22Rv1 (cell line): ENCODE measurements at regions not wholly inside any gene's neighbourhood (a gene's known extent, or its start where the extent isn't known, plus 50 kb on each side); places are given as distances from the start of the nearest gene placed in this dataset.

Experiments used
- H3K27ac ChIP-seq: fragments of 450-650 bp; 2 replicates; pipeline ENCODE4 v1.5.1; 2017
- ZFX ChIP-seq: fragments of 450-650 bp; IDR thresholded peaks from 2 replicates; pipeline ENCODE4 v1.6.1; 2017; ENCODE audit warnings: antibody characterized with exemption, borderline replicate concordance
- TF ChIP-seq, protein P1 (sequence below): fragments of 450-650 bp; IDR thresholded peaks from 2 replicates; pipeline ENCODE4 v1.5.1; 2017; ENCODE audit warnings: mild to moderate bottlenecking

DNA sequence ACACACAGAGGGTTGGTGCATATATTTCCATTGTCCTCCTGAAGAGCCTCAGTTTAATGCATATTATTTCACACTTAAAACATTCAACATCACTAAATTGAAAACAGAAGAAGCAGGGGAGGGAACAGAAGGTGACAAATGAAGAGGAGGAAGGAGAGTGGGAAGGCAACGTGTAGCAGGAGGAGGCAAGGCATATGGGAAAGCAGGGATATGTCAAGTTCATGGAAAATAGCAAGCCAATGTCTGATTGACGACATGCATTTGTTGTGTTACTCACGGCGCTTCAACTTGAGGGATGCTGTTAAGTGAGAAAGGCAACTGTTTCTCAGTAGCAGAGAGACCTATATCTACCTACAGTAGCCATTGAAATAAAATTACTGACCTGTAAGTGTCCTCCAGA, 154.5 kb downstream of the NSUN3 start:
- no peak overlapping the region for H3K27ac ChIP-seq
- no peak for TF ChIP-seq ZFX
- TF ChIP-seq, protein P1, sequence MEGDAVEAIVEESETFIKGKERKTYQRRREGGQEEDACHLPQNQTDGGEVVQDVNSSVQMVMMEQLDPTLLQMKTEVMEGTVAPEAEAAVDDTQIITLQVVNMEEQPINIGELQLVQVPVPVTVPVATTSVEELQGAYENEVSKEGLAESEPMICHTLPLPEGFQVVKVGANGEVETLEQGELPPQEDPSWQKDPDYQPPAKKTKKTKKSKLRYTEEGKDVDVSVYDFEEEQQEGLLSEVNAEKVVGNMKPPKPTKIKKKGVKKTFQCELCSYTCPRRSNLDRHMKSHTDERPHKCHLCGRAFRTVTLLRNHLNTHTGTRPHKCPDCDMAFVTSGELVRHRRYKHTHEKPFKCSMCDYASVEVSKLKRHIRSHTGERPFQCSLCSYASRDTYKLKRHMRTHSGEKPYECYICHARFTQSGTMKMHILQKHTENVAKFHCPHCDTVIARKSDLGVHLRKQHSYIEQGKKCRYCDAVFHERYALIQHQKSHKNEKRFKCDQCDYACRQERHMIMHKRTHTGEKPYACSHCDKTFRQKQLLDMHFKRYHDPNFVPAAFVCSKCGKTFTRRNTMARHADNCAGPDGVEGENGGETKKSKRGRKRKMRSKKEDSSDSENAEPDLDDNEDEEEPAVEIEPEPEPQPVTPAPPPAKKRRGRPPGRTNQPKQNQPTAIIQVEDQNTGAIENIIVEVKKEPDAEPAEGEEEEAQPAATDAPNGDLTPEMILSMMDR: no peak

- TF ChIP-seq ZFX: no peak
- TF ChIP-seq, protein P1: no peak
- H3K27ac ChIP-seq: no peak overlapping the region
Measured at GRCh38 chr3:94220426-94220825, 157.6 kb downstream of the NSUN3 start.

GRCh38 chr3:94221829-94222228, 159.0 kb downstream of the NSUN3 start:
- H3K27ac ChIP-seq: no peak overlapping the region
- no peak for TF ChIP-seq ZFX
- TF ChIP-seq, protein P1: no peak

DNA sequence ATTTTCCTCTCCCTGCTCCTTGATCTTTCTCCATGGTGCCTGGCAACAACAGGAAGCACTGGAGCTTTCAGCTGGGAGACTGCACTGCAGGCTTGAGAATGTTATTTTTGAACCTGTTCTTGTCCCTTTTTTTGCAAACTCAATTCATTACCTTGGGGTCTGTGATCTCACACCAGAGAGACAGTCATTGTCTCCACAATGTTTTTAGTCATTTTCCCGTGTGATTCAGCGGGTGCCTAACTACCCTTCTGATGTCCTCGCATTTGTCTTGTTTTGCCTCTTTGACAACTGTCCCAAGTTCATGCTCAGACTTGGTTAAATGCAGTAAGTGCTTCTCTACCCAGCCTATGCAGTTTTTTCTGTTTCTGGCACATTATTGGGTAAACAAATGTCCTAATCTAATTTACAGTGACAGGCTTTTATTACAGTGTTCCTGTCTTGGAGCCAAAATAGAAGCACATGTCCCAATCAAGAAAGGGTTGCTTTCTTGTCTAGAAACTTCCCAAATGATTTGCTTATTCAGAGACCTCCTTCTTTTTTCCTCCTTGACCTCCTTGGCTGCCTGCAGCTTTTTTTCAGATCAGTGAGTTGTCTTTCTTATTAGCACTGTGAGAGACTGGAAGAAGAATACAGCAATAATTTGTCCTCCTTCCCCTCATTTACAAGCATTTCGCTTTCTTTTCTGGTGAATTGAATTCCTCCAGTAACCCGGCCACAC, 162.4 kb downstream of the NSUN3 start:
- no peak overlapping the region for H3K27ac ChIP-seq
- no peak for TF ChIP-seq ZFX
- TF ChIP-seq, protein P1: no peak

DNA sequence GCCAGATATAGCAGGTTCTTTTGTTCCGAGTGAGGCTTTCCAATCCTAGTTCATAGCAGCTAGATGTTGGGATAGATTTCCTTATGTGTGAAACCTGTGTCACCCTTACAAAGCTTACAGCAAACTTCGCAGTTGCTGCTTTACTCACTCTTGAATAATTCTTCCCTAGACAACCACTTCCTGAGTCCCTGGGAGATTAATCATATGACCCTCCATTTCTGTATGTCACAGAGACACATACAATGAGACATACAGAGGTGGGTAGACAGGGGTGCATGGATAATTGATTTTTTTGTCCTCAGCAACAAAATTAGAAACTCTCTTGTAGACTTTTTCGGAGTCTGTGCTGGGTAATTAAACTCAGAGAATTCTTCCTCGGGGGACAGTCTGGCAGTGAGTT, 163.2 kb downstream of the NSUN3 start:
- TF ChIP-seq ZFX: no peak
- TF ChIP-seq, protein P1: no peak
- H3K27ac ChIP-seq: no peak overlapping the region

GRCh38 chr3:94232921-94233320, 170.1 kb downstream of the NSUN3 start:
- TF ChIP-seq, protein P1: no peak
- TF ChIP-seq ZFX: no peak
- H3K27ac ChIP-seq: no peak overlapping the region

GRCh38 chr3:94234177-94234788, 171.4 kb downstream of the NSUN3 start:
- TF ChIP-seq ZFX: no peak
- TF ChIP-seq, protein P1: peak; percentile 90
- no peak overlapping the region for H3K27ac ChIP-seq
